ENCODE measurements at regions not wholly inside any gene's neighbourhood (a gene's known extent, or its start where the extent isn't known, plus 50 kb on each side); places are given as distances from the start of the nearest gene placed in this dataset.

GRCh38 chr6:12578751-12579150, 137.8 kb upstream of the PHACTR1 start:
- no peak for TF ChIP-seq EZH2 (IDR thresholded peaks at IDR 0.05)
- TF ChIP-seq CTCF (IDR thresholded peaks at IDR 0.05): no peak
